ENCODE measurements at regions not wholly inside any gene's neighbourhood (a gene's known extent, or its start where the extent isn't known, plus 50 kb on each side); places are given as distances from the start of the nearest gene placed in this dataset.

GRCh38 chr15:47182818-47183217, 534.5 kb upstream of the SEMA6D start:
- no peak for DNase-seq

- DNase-seq, result peak; percentile 92
These were observed 533.0 kb upstream of the SEMA6D start for GRCh38 chr15:47184003-47184907.

GRCh38 chr15:47184908-47185801, 532.1 kb upstream of the SEMA6D start:
- peak; percentile 87 for DNase-seq

- DNase-seq, result peak; percentile 11
These were observed 531.2 kb upstream of the SEMA6D start for GRCh38 chr15:47186075-47186474.

GRCh38 chr15:47188758-47189507, 528.4 kb upstream of the SEMA6D start:
- DNase-seq, result no peak

GRCh38 chr15:47194718-47195117, 522.6 kb upstream of the SEMA6D start:
- DNase-seq, result no peak

GRCh38 chr15:47196048-47196447, 521.3 kb upstream of the SEMA6D start:
- DNase-seq, result peak; percentile 72

- no peak for DNase-seq
These were observed 513.3 kb upstream of the SEMA6D start for GRCh38 chr15:47203993-47204392.

- no peak for DNase-seq
These were observed 510.8 kb upstream of the SEMA6D start for GRCh38 chr15:47206358-47206978.

- DNase-seq, result no peak
These were observed 507.7 kb upstream of the SEMA6D start for GRCh38 chr15:47209591-47209990.

- DNase-seq, result no peak
These were observed 504.9 kb upstream of the SEMA6D start for GRCh38 chr15:47212222-47213010.

GRCh38 chr15:47213883-47214282, 503.4 kb upstream of the SEMA6D start:
- no peak for DNase-seq

GRCh38 chr15:47218295-47218694, 499.0 kb upstream of the SEMA6D start:
- no peak for DNase-seq

- DNase-seq, result no peak
These were observed 472.9 kb upstream of the SEMA6D start for GRCh38 chr15:47244361-47244760.

- DNase-seq, result no peak
These were observed 471.0 kb upstream of the SEMA6D start for GRCh38 chr15:47246317-47246716.

- DNase-seq, result no peak
These were observed 458.8 kb upstream of the SEMA6D start for GRCh38 chr15:47258521-47258920.

- no peak for DNase-seq
These were observed 451.6 kb upstream of the SEMA6D start for GRCh38 chr15:47265686-47266085.

- DNase-seq, result no peak
These were observed 450.7 kb upstream of the SEMA6D start for GRCh38 chr15:47266566-47266965.

- DNase-seq, result no peak
These were observed 443.4 kb upstream of the SEMA6D start for GRCh38 chr15:47273864-47274263.

GRCh38 chr15:47283246-47283645, 434.1 kb upstream of the SEMA6D start:
- no peak for DNase-seq

GRCh38 chr15:47288794-47289193, 428.5 kb upstream of the SEMA6D start:
- no peak for DNase-seq

GRCh38 chr15:47289656-47290055, 427.6 kb upstream of the SEMA6D start:
- peak; percentile 29 for DNase-seq
